ENCODE measurements at regions not wholly inside any gene's neighbourhood (a gene's known extent, or its start where the extent isn't known, plus 50 kb on each side); places are given as distances from the start of the nearest gene placed in this dataset.

DNA sequence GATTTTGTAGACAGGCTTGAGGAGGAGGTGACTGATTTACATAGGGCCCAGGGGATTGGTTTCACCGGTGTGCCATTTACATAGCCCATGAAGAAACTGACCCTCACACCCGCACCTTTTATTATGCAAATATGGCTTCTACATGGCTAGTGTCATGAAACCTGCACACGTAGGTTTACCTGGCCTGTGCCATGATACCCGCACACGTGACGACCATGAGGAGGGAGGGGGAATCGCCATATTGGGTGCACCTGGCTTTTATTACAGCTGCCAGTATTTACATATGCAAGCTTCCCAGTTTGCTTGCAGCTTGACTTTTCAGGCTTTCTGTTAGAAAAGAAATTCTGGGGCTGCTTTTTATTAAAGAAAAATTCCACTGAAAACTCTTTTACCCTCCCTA lies 359.7 kb downstream of the ADAM29 start:
- H3K36me3 ChIP-seq (ENCODE audit: control insufficient read depth in 2 of 2, extremely low read depth in 1 of 2, insufficient read depth in 2 of 2, low read length in 2 of 2) = no peaks in the 10 kb centered on the region
- H3K4me1 ChIP-seq (ENCODE audit: control insufficient read depth, extremely low read depth, insufficient read depth, low read length) = no peaks in the 10 kb centered on the region
- H3K27me3 ChIP-seq (ENCODE audit: control insufficient read depth, extremely low read depth, insufficient read depth, low read length) = no peaks in the 10 kb centered on the region
- H3K27ac ChIP-seq (ENCODE audit: control insufficient read depth, insufficient read depth, low read length) = no peak overlapping the region
- H3K9me3 ChIP-seq (ENCODE audit: control insufficient read depth, low read depth, low read length) = no peaks in the 10 kb centered on the region
- TF ChIP-seq, protein P1, sequence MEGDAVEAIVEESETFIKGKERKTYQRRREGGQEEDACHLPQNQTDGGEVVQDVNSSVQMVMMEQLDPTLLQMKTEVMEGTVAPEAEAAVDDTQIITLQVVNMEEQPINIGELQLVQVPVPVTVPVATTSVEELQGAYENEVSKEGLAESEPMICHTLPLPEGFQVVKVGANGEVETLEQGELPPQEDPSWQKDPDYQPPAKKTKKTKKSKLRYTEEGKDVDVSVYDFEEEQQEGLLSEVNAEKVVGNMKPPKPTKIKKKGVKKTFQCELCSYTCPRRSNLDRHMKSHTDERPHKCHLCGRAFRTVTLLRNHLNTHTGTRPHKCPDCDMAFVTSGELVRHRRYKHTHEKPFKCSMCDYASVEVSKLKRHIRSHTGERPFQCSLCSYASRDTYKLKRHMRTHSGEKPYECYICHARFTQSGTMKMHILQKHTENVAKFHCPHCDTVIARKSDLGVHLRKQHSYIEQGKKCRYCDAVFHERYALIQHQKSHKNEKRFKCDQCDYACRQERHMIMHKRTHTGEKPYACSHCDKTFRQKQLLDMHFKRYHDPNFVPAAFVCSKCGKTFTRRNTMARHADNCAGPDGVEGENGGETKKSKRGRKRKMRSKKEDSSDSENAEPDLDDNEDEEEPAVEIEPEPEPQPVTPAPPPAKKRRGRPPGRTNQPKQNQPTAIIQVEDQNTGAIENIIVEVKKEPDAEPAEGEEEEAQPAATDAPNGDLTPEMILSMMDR (optimal IDR thresholded peaks at IDR 0.05 in 1 of 3, IDR thresholded peaks at IDR 0.05 in 1 of 3, conservative IDR thresholded peaks at IDR 0.05 in 1 of 3; ENCODE audit: extremely low read depth in 1 of 3, insufficient read depth in 2 of 3, low read length in 3 of 3) = no peak
- no peak for TF ChIP-seq EZH2 (IDR thresholded peaks at IDR 0.05; ENCODE audit: low read length)
- no peak overlapping the region for H2AFZ ChIP-seq (ENCODE audit: control insufficient read depth, low read length)
- H4K20me1 ChIP-seq (ENCODE audit: control insufficient read depth, extremely low read depth, insufficient read depth, low read length) = no peaks in the 10 kb centered on the region
- no peak for DNase-seq (ENCODE audit: low read depth, low spot score)
- H3K4me2 ChIP-seq (ENCODE audit: control insufficient read depth, extremely low read depth, insufficient read depth, low read depth, low read length) = no peak overlapping the region
- H3K9me1 ChIP-seq (ENCODE audit: control insufficient read depth, extremely low read depth, insufficient read depth, low read length) = no peaks in the 10 kb centered on the region
- no peak overlapping the region for H3K4me3 ChIP-seq (ENCODE audit: control insufficient read depth in 2 of 3, extremely low read depth in 1 of 3, insufficient read depth in 2 of 3, low read depth in 1 of 3, low read length in 3 of 3)
- no peak for FAIRE-seq
- H3K79me2 ChIP-seq (ENCODE audit: control insufficient read depth, insufficient read depth, low read length) = no peaks in the 10 kb centered on the region
- H3K9ac ChIP-seq (ENCODE audit: control insufficient read depth, extremely low read depth, insufficient read depth, low read length) = no peak overlapping the region
- dilution Hi-C loops (cut with MboI; ENCODE audit: extremely low pct_ligation_motif_present, low sequenced_read_pairs) = no loop called here

DNA sequence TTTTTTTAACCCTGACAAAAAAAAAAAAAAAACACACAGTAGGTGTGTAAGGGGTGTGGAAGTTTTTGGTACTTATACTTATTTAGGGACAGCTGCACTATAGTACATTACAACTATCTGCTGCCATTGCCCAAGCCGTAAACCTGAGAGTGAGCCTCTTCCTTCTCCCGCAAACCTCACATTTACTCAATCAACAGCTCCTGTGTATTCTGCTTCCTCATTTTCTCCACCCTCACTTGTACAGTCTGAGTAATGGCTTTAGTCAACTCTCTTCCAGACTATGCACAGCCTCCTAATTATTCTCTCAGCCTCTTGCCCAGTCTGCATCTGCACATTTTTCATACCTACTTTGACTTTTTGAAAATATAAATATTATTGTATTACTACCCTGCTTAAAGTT lies 362.0 kb downstream of the ADAM29 start:
- H3K79me2 ChIP-seq (ENCODE audit: control insufficient read depth, insufficient read depth, low read length) = no peaks in the 10 kb centered on the region
- no peaks in the 10 kb centered on the region for H3K27me3 ChIP-seq (ENCODE audit: control insufficient read depth, extremely low read depth, insufficient read depth, low read length)
- H3K4me3 ChIP-seq (ENCODE audit: control insufficient read depth in 2 of 3, extremely low read depth in 1 of 3, insufficient read depth in 2 of 3, low read depth in 1 of 3, low read length in 3 of 3) = no peak overlapping the region
- no peak overlapping the region for H3K9ac ChIP-seq (ENCODE audit: control insufficient read depth, extremely low read depth, insufficient read depth, low read length)
- H2AFZ ChIP-seq (ENCODE audit: control insufficient read depth, low read length) = no peak overlapping the region
- FAIRE-seq (no peak), DNase-seq (ENCODE audit: low read depth, low spot score) (no peak)
- no peak overlapping the region for H3K4me2 ChIP-seq (ENCODE audit: control insufficient read depth, extremely low read depth, insufficient read depth, low read depth, low read length)
- H3K27ac ChIP-seq (ENCODE audit: control insufficient read depth, insufficient read depth, low read length) = no peak overlapping the region
- no peak for TF ChIP-seq EZH2 (IDR thresholded peaks at IDR 0.05; ENCODE audit: low read length)
- TF ChIP-seq, protein P1 (optimal IDR thresholded peaks at IDR 0.05 in 1 of 3, IDR thresholded peaks at IDR 0.05 in 1 of 3, conservative IDR thresholded peaks at IDR 0.05 in 1 of 3; ENCODE audit: extremely low read depth in 1 of 3, insufficient read depth in 2 of 3, low read length in 3 of 3) = no peak
- no peaks in the 10 kb centered on the region for H3K36me3 ChIP-seq (ENCODE audit: control insufficient read depth in 2 of 2, extremely low read depth in 1 of 2, insufficient read depth in 2 of 2, low read length in 2 of 2)
- H4K20me1 ChIP-seq (ENCODE audit: control insufficient read depth, extremely low read depth, insufficient read depth, low read length) = no peaks in the 10 kb centered on the region
- dilution Hi-C loops (cut with MboI; ENCODE audit: extremely low pct_ligation_motif_present, low sequenced_read_pairs) = no loop called here
- no peaks in the 10 kb centered on the region for H3K9me1 ChIP-seq (ENCODE audit: control insufficient read depth, extremely low read depth, insufficient read depth, low read length)
- H3K9me3 ChIP-seq (ENCODE audit: control insufficient read depth, low read depth, low read length) = no peaks in the 10 kb centered on the region
- H3K4me1 ChIP-seq (ENCODE audit: control insufficient read depth, extremely low read depth, insufficient read depth, low read length) = no peaks in the 10 kb centered on the region

Measured in keratinocyte (primary cell).